ENCODE measurements at regions not wholly inside any gene's neighbourhood (a gene's known extent, or its start where the extent isn't known, plus 50 kb on each side); places are given as distances from the start of the nearest gene placed in this dataset.
"Not testable (repeated sequence)": the region's sequence is repeated elsewhere in the genome, so short reads cannot be mapped to it uniquely, and the experiment has no call there.

GRCh38 chr6:121531658-121532169 is 96.3 kb downstream of the GJA1 start:
- H3K27me3 Mint-ChIP-seq = no peaks in the 10 kb centered on the region
- H3K4me1 Mint-ChIP-seq = no peaks in the 10 kb centered on the region
- H3K9me3 Mint-ChIP-seq = peaks cover 0 to 2% (median 0%) of the 10 kb centered on the region in 3 donors
- no peak overlapping the region for H3K4me3 Mint-ChIP-seq
- no peak overlapping the region for H3K27ac Mint-ChIP-seq
- H3K36me3 Mint-ChIP-seq = no peaks in the 10 kb centered on the region

- H3K9me3 Mint-ChIP-seq = peaks cover 0 to 2% (median 0%) of the 10 kb centered on the region in 3 donors
- no peaks in the 10 kb centered on the region for H3K36me3 Mint-ChIP-seq
- H3K4me3 Mint-ChIP-seq = no peak overlapping the region
- H3K4me1 Mint-ChIP-seq = no peaks in the 10 kb centered on the region
- H3K27me3 Mint-ChIP-seq = no peaks in the 10 kb centered on the region
- no peak overlapping the region for H3K27ac Mint-ChIP-seq
Observed at GRCh38 chr6:121533321-121533841, 97.9 kb downstream of the GJA1 start.

- Mint-ChIP-seq H3K9me3 (peaks cover 0 to 2% (median 0%) of the 10 kb centered on the region in 3 donors), H3K36me3 (no peaks in the 10 kb centered on the region), H3K27me3 (no peaks in the 10 kb centered on the region), H3K4me1 (no peaks in the 10 kb centered on the region), H3K27ac (no peak overlapping the region), H3K4me3 (no peak overlapping the region)
Observed at GRCh38 chr6:121535777-121536176, 100.3 kb downstream of the GJA1 start.

GRCh38 chr6:121536345-121536744 is 100.9 kb downstream of the GJA1 start:
- no peaks in the 10 kb centered on the region for H3K27me3 Mint-ChIP-seq
- H3K27ac Mint-ChIP-seq = no peak overlapping the region
- no peaks in the 10 kb centered on the region for H3K4me1 Mint-ChIP-seq
- peaks cover 0 to 2% (median 0%) of the 10 kb centered on the region in 3 donors for H3K9me3 Mint-ChIP-seq
- no peaks in the 10 kb centered on the region for H3K36me3 Mint-ChIP-seq
- no peak overlapping the region for H3K4me3 Mint-ChIP-seq

- H3K36me3 Mint-ChIP-seq = no peaks in the 10 kb centered on the region
- H3K27ac Mint-ChIP-seq = no peak overlapping the region
- H3K9me3 Mint-ChIP-seq = peaks cover 0 to 2% (median 0%) of the 10 kb centered on the region in 3 donors
- no peaks in the 10 kb centered on the region for H3K27me3 Mint-ChIP-seq
- no peak overlapping the region for H3K4me3 Mint-ChIP-seq
- no peaks in the 10 kb centered on the region for H3K4me1 Mint-ChIP-seq
Observed at GRCh38 chr6:121539439-121539838, 104.0 kb downstream of the GJA1 start.

GRCh38 chr6:121540210-121540609 is 104.8 kb downstream of the GJA1 start:
- Mint-ChIP-seq H3K4me3 (no peak overlapping the region), H3K9me3 (no peaks in the 10 kb centered on the region), H3K36me3 (no peaks in the 10 kb centered on the region), H3K27ac (no peak overlapping the region), H3K4me1 (no peaks in the 10 kb centered on the region), H3K27me3 (no peaks in the 10 kb centered on the region)

- H3K9me3 Mint-ChIP-seq = no peaks in the 10 kb centered on the region
- H3K4me3 Mint-ChIP-seq = no peak overlapping the region
- no peaks in the 10 kb centered on the region for H3K36me3 Mint-ChIP-seq
- no peak overlapping the region for H3K27ac Mint-ChIP-seq
- no peaks in the 10 kb centered on the region for H3K4me1 Mint-ChIP-seq
- H3K27me3 Mint-ChIP-seq = no peaks in the 10 kb centered on the region
Observed at GRCh38 chr6:121544691-121545090, 109.2 kb downstream of the GJA1 start.

- Mint-ChIP-seq H3K4me3 (no peak overlapping the region), H3K4me1 (peaks cover 0 to under 1% (median 0%) of the 10 kb centered on the region in 3 donors), H3K27me3 (no peaks in the 10 kb centered on the region)
Observed at GRCh38 chr6:121548131-121548530, 112.7 kb downstream of the GJA1 start.

GRCh38 chr6:121549736-121550135 is 114.3 kb downstream of the GJA1 start:
- Mint-ChIP-seq H3K36me3 (no peaks in the 10 kb centered on the region), H3K4me3 (no peak overlapping the region), H3K27ac (no peak overlapping the region), H3K4me1 (peaks cover 0 to 1% (median 0%) of the 10 kb centered on the region in 3 donors), H3K9me3 (peaks cover 0 to 3% (median 0%) of the 10 kb centered on the region in 3 donors), H3K27me3 (no peaks in the 10 kb centered on the region)

More at GRCh38 chr6:121548131-121548530, 112.7 kb downstream of the GJA1 start:
- Mint-ChIP-seq H3K36me3 (no peaks in the 10 kb centered on the region), H3K27ac (no peak overlapping the region), H3K9me3 (peaks cover 0 to 3% (median 0%) of the 10 kb centered on the region in 3 donors)

GRCh38 chr6:121550491-121551010 is 115.1 kb downstream of the GJA1 start:
- peaks cover 0 to 1% (median 0%) of the 10 kb centered on the region in 3 donors for H3K4me1 Mint-ChIP-seq
- no peaks in the 10 kb centered on the region for H3K36me3 Mint-ChIP-seq
- no peaks in the 10 kb centered on the region for H3K27me3 Mint-ChIP-seq
- no peak overlapping the region for H3K27ac Mint-ChIP-seq
- H3K4me3 Mint-ChIP-seq = no peak overlapping the region
- H3K9me3 Mint-ChIP-seq = peaks cover 0 to 3% (median 0%) of the 10 kb centered on the region in 3 donors

- H3K27me3 Mint-ChIP-seq = no peaks in the 10 kb centered on the region
- peaks cover 0 to 4% (median 3%) of the 10 kb centered on the region in 3 donors for H3K9me3 Mint-ChIP-seq
- H3K36me3 Mint-ChIP-seq = peaks cover 2% of the 10 kb centered on the region
- H3K4me1 Mint-ChIP-seq = peaks cover 0 to 1% (median 0%) of the 10 kb centered on the region in 3 donors
- H3K27ac Mint-ChIP-seq = no peak overlapping the region
- no peak overlapping the region for H3K4me3 Mint-ChIP-seq
Observed at GRCh38 chr6:121555201-121555600, 119.8 kb downstream of the GJA1 start.

GRCh38 chr6:121556149-121556548 is 120.7 kb downstream of the GJA1 start:
- not testable (repeated sequence) for H3K9me3 Mint-ChIP-seq, H3K27ac Mint-ChIP-seq, H3K4me3 Mint-ChIP-seq, H3K4me1 Mint-ChIP-seq, H3K27me3 Mint-ChIP-seq, H3K36me3 Mint-ChIP-seq

- H3K36me3 Mint-ChIP-seq = peaks cover 2% of the 10 kb centered on the region
- H3K4me1 Mint-ChIP-seq = peaks cover 0 to 1% (median 0%) of the 10 kb centered on the region in 3 donors
Observed at GRCh38 chr6:121557146-121557940, 121.9 kb downstream of the GJA1 start.

GRCh38 chr6:121559611-121560269 is 124.3 kb downstream of the GJA1 start:
- Mint-ChIP-seq H3K27me3 (no peaks in the 10 kb centered on the region), H3K9me3 (peaks cover 0 to 11% (median 11%) of the 10 kb centered on the region in 3 donors), H3K4me1 (no peaks in the 10 kb centered on the region), H3K4me3 (no peak overlapping the region), H3K36me3 (peaks cover 2% of the 10 kb centered on the region), H3K27ac (no peak overlapping the region)

More at GRCh38 chr6:121557146-121557940, 121.9 kb downstream of the GJA1 start:
- peaks cover 0 to 4% (median 0%) of the 10 kb centered on the region in 3 donors for H3K9me3 Mint-ChIP-seq
- H3K4me3 Mint-ChIP-seq = peak overlapping the region in 1 of 4 donors; percentile 41
- no peaks in the 10 kb centered on the region for H3K27me3 Mint-ChIP-seq
- no peak overlapping the region for H3K27ac Mint-ChIP-seq

GRCh38 chr6:121560476-121560875 is 125.0 kb downstream of the GJA1 start:
- H3K27ac Mint-ChIP-seq = no peak overlapping the region
- H3K27me3 Mint-ChIP-seq = no peaks in the 10 kb centered on the region
- H3K9me3 Mint-ChIP-seq = peaks cover 0 to 14% (median 11%) of the 10 kb centered on the region in 3 donors
- peaks cover 2% of the 10 kb centered on the region for H3K36me3 Mint-ChIP-seq
- H3K4me3 Mint-ChIP-seq = no peak overlapping the region
- no peaks in the 10 kb centered on the region for H3K4me1 Mint-ChIP-seq
